HFF-Myc (cell line): ENCODE measurements at regions not wholly inside any gene's neighbourhood (a gene's known extent, or its start where the extent isn't known, plus 50 kb on each side); places are given as distances from the start of the nearest gene placed in this dataset.

Experiments used
- DNase-seq: peaks from one replicate; pipeline ENCODE4 v3.0.0-alpha.2; 2011; ENCODE audit warnings: low read depth; ENCODE audit errors: extremely low read depth
- H3K4me3 ChIP-seq: replicated peaks from 2 replicates; pipeline ENCODE4 v1.5.1; 2011; ENCODE audit warnings: low read depth, mild to moderate bottlenecking, control low read depth, low read length
- TF ChIP-seq, protein P1 (sequence below): IDR thresholded peaks from 2 replicates; pipeline ENCODE4 v1.5.1; 2012; ENCODE audit warnings: mild to moderate bottlenecking, low read depth, low read length, control low read depth; ENCODE audit errors: missing control alignments

- DNase-seq = no peak
- TF ChIP-seq, protein P1, sequence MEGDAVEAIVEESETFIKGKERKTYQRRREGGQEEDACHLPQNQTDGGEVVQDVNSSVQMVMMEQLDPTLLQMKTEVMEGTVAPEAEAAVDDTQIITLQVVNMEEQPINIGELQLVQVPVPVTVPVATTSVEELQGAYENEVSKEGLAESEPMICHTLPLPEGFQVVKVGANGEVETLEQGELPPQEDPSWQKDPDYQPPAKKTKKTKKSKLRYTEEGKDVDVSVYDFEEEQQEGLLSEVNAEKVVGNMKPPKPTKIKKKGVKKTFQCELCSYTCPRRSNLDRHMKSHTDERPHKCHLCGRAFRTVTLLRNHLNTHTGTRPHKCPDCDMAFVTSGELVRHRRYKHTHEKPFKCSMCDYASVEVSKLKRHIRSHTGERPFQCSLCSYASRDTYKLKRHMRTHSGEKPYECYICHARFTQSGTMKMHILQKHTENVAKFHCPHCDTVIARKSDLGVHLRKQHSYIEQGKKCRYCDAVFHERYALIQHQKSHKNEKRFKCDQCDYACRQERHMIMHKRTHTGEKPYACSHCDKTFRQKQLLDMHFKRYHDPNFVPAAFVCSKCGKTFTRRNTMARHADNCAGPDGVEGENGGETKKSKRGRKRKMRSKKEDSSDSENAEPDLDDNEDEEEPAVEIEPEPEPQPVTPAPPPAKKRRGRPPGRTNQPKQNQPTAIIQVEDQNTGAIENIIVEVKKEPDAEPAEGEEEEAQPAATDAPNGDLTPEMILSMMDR = no peak
- H3K4me3 ChIP-seq = no peak overlapping the region
Measured at GRCh38 chr7:155913291-155913690, 101.0 kb upstream of the SHH start.

DNA sequence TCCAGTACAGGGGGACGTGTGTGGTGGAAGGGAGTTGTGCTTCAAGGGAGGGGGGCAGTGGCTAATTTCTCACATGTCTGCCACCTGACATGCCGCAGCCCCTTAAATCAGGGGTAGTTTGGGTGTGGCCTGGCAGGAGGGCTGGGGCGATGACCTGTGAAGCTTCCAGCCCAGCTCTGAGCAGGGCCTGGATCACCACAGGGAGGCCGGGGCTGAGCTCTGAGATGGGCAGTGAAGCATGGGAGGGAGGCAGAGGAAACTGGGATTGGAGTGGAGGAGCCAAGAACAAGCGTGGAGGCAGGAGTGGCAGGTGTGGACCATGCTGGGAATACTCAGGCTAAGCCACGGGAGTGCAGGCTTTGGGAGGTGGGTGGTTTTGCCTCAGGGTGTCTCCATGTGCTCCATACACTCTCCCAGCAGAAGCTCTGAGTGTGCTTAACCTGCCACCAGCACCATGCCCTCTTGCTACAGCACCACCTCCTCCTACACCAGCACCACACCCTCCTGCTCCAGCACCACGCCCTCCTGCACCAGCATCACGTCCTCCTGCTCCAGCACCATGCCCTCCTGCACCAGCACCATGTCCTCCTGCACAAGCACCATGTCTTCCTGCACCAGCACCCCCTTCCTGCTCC, 99.3 kb upstream of the SHH start:
- TF ChIP-seq, protein P1 = no peak
- no peak overlapping the region for H3K4me3 ChIP-seq
- DNase-seq = no peak

DNA sequence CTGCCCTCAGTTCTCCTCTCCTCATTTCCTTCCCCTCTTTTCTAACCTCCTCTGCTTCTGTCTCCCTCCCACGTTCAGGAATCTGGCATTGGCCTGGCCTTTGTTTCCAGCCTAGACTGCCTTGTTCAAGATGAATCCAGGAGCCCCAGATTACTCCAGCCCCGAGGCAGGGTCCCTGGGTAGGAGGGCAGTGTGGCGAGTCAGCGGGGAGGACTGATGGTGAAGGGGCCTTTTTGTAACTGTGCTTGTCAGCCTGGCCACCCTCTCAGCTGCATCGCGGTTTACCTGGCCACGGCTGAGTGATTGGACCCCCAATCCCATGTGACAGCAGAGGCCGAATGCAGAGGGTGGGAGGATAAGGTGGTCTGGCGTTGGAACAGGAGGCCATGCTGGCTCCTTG, 96.1 kb upstream of the SHH start:
- TF ChIP-seq, protein P1 = no peak
- no peak overlapping the region for H3K4me3 ChIP-seq
- DNase-seq = no peak

DNA sequence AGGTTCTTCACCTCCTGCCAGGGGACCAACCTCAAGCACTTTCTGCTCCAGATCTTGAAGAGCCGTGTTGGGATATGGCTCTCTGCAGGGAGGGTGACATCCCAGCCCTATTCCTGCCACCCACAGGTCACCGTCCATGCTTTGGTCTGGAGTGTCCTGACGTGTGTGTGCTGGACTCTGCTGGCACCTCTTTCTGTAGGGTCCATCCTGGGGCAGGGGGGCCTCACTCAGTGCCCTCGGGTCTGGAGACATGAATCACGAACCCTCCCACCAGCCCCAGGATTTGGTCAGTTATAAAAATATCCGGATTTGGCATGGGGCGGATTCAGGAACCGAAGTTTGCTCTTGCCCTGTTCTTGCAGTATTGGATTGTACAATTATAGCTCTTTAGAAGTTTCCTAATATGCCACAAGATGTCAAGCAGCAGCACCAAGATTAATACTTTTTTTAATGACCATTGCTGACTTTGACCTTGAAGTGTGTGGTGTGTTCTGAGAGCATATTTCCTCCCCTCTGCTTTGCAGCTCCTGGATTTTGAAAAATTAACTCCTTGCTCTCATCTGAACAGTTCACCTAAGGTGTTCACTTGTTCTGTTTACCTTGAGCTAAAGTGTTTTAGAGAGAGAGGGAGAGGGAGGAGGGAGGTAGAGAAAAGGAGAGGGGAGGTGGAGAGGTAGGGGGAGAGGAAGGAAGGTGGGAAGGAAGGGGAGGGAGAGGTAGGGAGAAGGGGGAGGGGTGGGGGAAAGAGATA, 95.4 kb upstream of the SHH start:
- TF ChIP-seq, protein P1 = no peak
- DNase-seq = no peak
- H3K4me3 ChIP-seq = no peak overlapping the region

GRCh38 chr7:155901176-155901575, 88.9 kb upstream of the SHH start:
- no peak for DNase-seq
- TF ChIP-seq, protein P1 = no peak
- no peak overlapping the region for H3K4me3 ChIP-seq

DNA sequence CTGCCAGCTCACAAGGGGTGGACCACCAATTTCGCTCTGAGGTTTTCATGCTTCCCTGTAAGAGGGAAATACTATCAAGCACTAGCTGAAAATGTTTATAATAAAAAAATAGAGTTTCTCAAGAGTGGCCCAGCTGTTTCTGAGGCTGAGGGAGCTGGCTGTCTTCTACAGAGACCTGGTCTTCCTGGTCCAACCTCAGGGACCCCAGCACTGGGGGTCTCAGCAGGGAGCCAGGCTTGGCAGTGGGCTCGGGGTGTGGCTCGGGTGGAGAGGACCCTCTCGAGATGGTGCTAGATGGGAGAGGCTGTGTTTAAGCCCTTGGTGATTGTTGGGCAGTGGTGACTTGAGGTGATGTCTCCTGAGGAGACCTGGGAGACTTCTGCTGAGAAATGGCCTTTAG, 87.3 kb upstream of the SHH start:
- no peak overlapping the region for H3K4me3 ChIP-seq
- TF ChIP-seq, protein P1 = no peak
- DNase-seq = no peak
